HepG2 (cell line): ENCODE measurements at regions not wholly inside any gene's neighbourhood (a gene's known extent, or its start where the extent isn't known, plus 50 kb on each side); places are given as distances from the start of the nearest gene placed in this dataset.

ENCODE experiments used
- ATAC-seq: fragments of 200-7000 bp; cut with Tn5 transposase; 3 replicates; pipeline ENCODE4 v1.9.1; 2020; ENCODE audit warnings: mild to moderate bottlenecking, moderate library complexity
- BruUV-seq: library from RNA; stranded (reverse); fragments of 400-500 nt; replicated peaks from 2 replicates; lab custom pipeline; 2021; lab: Mats Ljungman, UMichigan
- CTCF ChIA-PET: fragments of 300-600 bp; formaldehyde crosslinking; extraction: SDS; loops from one replicate; lab custom pipeline; 2021; ENCODE audit warnings: low total read pairs, inconsistent platforms, low intra/inter-chr PET ratio; lab: Yijun Ruan, JAX
- POLR2A ChIA-PET: fragments of 350-600 bp; sonication (Branson Sonifier 250); formaldehyde crosslinking; loops from one replicate; lab custom pipeline; 2020; ENCODE audit warnings: antibody characterized with exemption, inconsistent platforms; lab: Yijun Ruan, JAX
- DNase-seq: peaks from one replicate; pipeline ENCODE4 v3.0.0-alpha.2; 2015; ENCODE audit warnings: low spot score
- FAIRE-seq: peaks from 3 replicates; lab custom pipeline; 2011; peaks lifted over from hg19 to GRCh38; lab: Jason Lieb, UNC
- H2AFZ ChIP-seq: one replicate; pipeline ENCODE4 v1.6.1; 2011; ENCODE audit warnings: low read length, inconsistent platforms
- H3K27ac ChIP-seq: fragments of 300-600 bp; 3 replicates; pipeline ENCODE4 v1.8.0; 2011; ENCODE audit warnings: mixed run types, mild to moderate bottlenecking, mixed read lengths, low read length, inconsistent platforms; ENCODE audit not compliant: insufficient read depth; ENCODE audit errors: extremely low read length
- H3K27me3 ChIP-seq, 2 experiments: fragments of 200-600 bp in 1 of 2; 2 replicates in 1 of 2; 3 replicates in 1 of 2; pipeline versions ENCODE4 v1.6.0 to v1.8.0; 2011; ENCODE audit warnings: low read length in 2 of 2, mild to moderate bottlenecking in 2 of 2, moderate library complexity in 2 of 2, inconsistent platforms in 1 of 2; ENCODE audit not compliant: insufficient read depth in 2 of 2, control insufficient read depth in 1 of 2
- H3K36me3 ChIP-seq, 2 experiments: fragments of 200-600 bp in 1 of 2; replicated peaks in 1 of 2; 2 replicates in 1 of 2; 3 replicates in 1 of 2; pipeline versions ENCODE4 v1.5.1 to v1.8.0; 2011; ENCODE audit warnings: low read length in 2 of 2, inconsistent platforms in 1 of 2; ENCODE audit not compliant: insufficient read depth in 2 of 2, control insufficient read depth in 1 of 2
- H3K4me1 ChIP-seq: 2 replicates; pipeline ENCODE4 v1.5.1; 2012; ENCODE audit warnings: low read length, inconsistent platforms; ENCODE audit not compliant: insufficient read depth
- H3K4me2 ChIP-seq: 2 replicates; pipeline ENCODE4 v1.6.0; 2011; ENCODE audit warnings: low read depth, low read length, inconsistent platforms
- H3K4me3 ChIP-seq, 3 experiments: fragments of 200-600 bp in 1 of 3; sonication (generic), shearing (Covaris generic) in 1 of 3; replicated peaks in 1 of 3; 2 replicates each; pipeline ENCODE4 v1.5.1; 2011 to 2016; ENCODE audit warnings: low read length in 3 of 3, inconsistent platforms in 2 of 3, low read depth in 2 of 3, mild to moderate bottlenecking in 2 of 3, control low read depth in 1 of 3, mixed read lengths in 1 of 3; ENCODE audit not compliant: insufficient read depth in 1 of 3
- H3K79me2 ChIP-seq: one replicate; pipeline ENCODE4 v1.6.1; 2011; ENCODE audit warnings: low read length, inconsistent platforms; ENCODE audit not compliant: insufficient read depth
- H3K9ac ChIP-seq: 2 replicates; pipeline ENCODE4 v1.6.0; 2011; ENCODE audit warnings: mild to moderate bottlenecking, low read depth, low read length, inconsistent platforms; ENCODE audit not compliant: insufficient read depth
- H3K9me3 ChIP-seq: 2 replicates; pipeline ENCODE4 v1.5.1; 2012; ENCODE audit warnings: mild to moderate bottlenecking, low read length
- H4K20me1 ChIP-seq: 2 replicates; pipeline ENCODE4 v1.6.0; 2011; ENCODE audit warnings: inconsistent platforms, mild to moderate bottlenecking, low read length, moderate library complexity; ENCODE audit not compliant: insufficient read depth
- CENPT ChIP-seq: sonication (generic); formaldehyde crosslinking; IDR thresholded peaks from 2 replicates; pipeline ENCODE4 v1.8.0; 2022; ENCODE audit warnings: low read depth, mild to moderate bottlenecking, moderate library complexity, missing genetic modification reagents
- DMAP1 ChIP-seq: IDR thresholded peaks from 2 replicates; pipeline ENCODE4 v1.6.1; 2016
- EEA1 ChIP-seq: sonication (generic); formaldehyde crosslinking; IDR thresholded peaks from 2 replicates; pipeline ENCODE4 v1.5.1; 2020; ENCODE audit warnings: mild to moderate bottlenecking, missing genetic modification reagents, borderline replicate concordance
- ETV5 ChIP-seq: IDR thresholded peaks from 2 replicates; pipeline ENCODE4 v1.6.1; 2018; ENCODE audit warnings: missing biosample characterization, missing genetic modification reagents, inconsistent platforms, borderline replicate concordance
- HMG20A ChIP-seq: IDR thresholded peaks from 2 replicates; pipeline ENCODE4 v1.6.1; 2016; ENCODE audit warnings: borderline replicate concordance
- MAFF ChIP-seq: IDR thresholded peaks from 2 replicates; pipeline ENCODE4 v1.6.1; 2011; ENCODE audit warnings: low read depth, low read length, improper control_type of control experiment
- NKX3-1 ChIP-seq: sonication (generic); formaldehyde crosslinking; IDR thresholded peaks from 2 replicates; pipeline ENCODE4 v1.5.0; 2020; ENCODE audit warnings: missing genetic modification reagents
- PPARG ChIP-seq: conservative IDR thresholded peaks from 2 replicates; pipeline ENCODE4 v1.6.1; 2016; ENCODE audit warnings: missing biosample characterization, missing genetic modification reagents
- REL ChIP-seq: sonication (generic); formaldehyde crosslinking; conservative IDR thresholded peaks from 2 replicates; pipeline ENCODE4 v1.8.0; 2022; ENCODE audit warnings: mild to moderate bottlenecking, missing genetic modification reagents, moderate library complexity
- SNRNP70 ChIP-seq: fragments of 200-400 bp; formaldehyde crosslinking; IDR thresholded peaks from 2 replicates; pipeline ENCODE4 v1.6.1; 2017; ENCODE audit warnings: mild to moderate bottlenecking, low read depth, low read length, moderate library complexity
- SRSF4 ChIP-seq: fragments of 200-400 bp; formaldehyde crosslinking; IDR thresholded peaks from one replicate; pipeline ENCODE4 v1.6.1; 2018; ENCODE audit warnings: mild to moderate bottlenecking, low read depth, low read length, moderate library complexity; ENCODE audit not compliant: poor library complexity, severe bottlenecking
- SRSF9 ChIP-seq: fragments of 200-400 bp; formaldehyde crosslinking; IDR thresholded peaks from 2 replicates; pipeline ENCODE4 v1.6.1; 2018; ENCODE audit warnings: borderline replicate concordance, mild to moderate bottlenecking, low read depth, low read length; ENCODE audit not compliant: insufficient read depth, poor library complexity, severe bottlenecking
- SRY ChIP-seq: sonication (generic); formaldehyde crosslinking; IDR thresholded peaks from 2 replicates; pipeline ENCODE4 v1.8.0; 2022; ENCODE audit warnings: mild to moderate bottlenecking, missing genetic modification reagents
- ZFP37 ChIP-seq: sonication (generic); formaldehyde crosslinking; IDR thresholded peaks from 2 replicates; pipeline ENCODE4 v1.4.0; 2020; ENCODE audit warnings: missing genetic modification reagents, borderline replicate concordance
- ZNF839 ChIP-seq: sonication (generic); formaldehyde crosslinking; IDR thresholded peaks from 2 replicates; pipeline ENCODE4 v1.4.0; 2020; ENCODE audit warnings: missing genetic modification reagents, mild to moderate bottlenecking, borderline replicate concordance
- in situ Hi-C: cut with HindIII; loops from 2 replicates; pipeline ENCODE4 v1.10.0; 2017; ENCODE audit warnings: low pct_unique_long_range_greater_than_20kb; ENCODE audit not compliant: extremely low pct_ligation_motif_present
- intact Hi-C: fragments of 100-400 bp; cut with micrococcal nuclease; formaldehyde crosslinking; loops from one replicate; pipeline ENCODE4 v1.10.0; 2022; ENCODE audit not compliant: unreplicated experiment
- TF ChIP-seq, protein P1 (sequence below): sonication (generic); formaldehyde crosslinking; IDR thresholded peaks from 2 replicates; pipeline ENCODE4 v1.4.0; 2020; ENCODE audit warnings: missing genetic modification reagents
- TF ChIP-seq, protein P2 (sequence below): sonication (generic); formaldehyde crosslinking; IDR thresholded peaks from 2 replicates; pipeline ENCODE4 v1.4.0; 2020; ENCODE audit warnings: missing genetic modification reagents

DNA sequence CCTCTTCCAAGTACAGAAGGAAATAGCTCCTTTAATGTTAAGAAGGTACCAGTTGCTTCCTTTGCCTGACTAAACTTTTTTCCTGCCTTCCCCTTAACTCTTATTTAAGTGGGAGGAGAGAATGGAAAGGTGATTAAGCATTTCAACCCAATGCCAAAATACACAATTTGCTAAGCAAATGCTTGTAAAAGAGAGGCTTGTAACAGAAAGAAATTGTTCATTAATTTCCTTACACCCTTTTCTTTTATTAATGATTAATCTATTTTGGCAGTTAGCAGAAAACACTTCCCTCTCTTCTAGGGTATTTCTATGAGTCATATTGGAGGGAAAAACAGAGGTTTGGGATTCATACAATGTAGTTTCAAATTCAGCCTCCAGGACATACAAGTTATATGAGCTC, 427.6 kb upstream of the FAT3 start:
- no peak overlapping the region for H3K27ac ChIP-seq

More for the DNA sequence above, 427.6 kb upstream of the FAT3 start:
- Histone ChIP-seq H3K9ac (no peak overlapping the region), H4K20me1 (no peaks in the 10 kb centered on the region), H3K27me3 (no peaks in the 10 kb centered on the region), H2AFZ (no peak overlapping the region), H3K4me3 (no peak overlapping the region), H3K4me2 (no peak overlapping the region), H3K9me3 (0 out of 2 replicates have a peak, but pooled peaks cover 9% of the 10 kb centered on the region), H3K4me1 (no peaks in the 10 kb centered on the region), H3K36me3 (no peaks in the 10 kb centered on the region), H3K79me2 (no peaks in the 10 kb centered on the region)
- POLR2A ChIA-PET: no interaction called here
- CTCF ChIA-PET: no interaction called here
- BruUV-seq: no TSS peak
- FAIRE-seq (no peak), DNase-seq (no peak), ATAC-seq (no peak)
- intact Hi-C loops (no loop called here), in situ Hi-C loops (no loop called here)
- no peak for TF ChIP-seq EEA1 (CRISPR knock-in tag)
- no peak for TF ChIP-seq CENPT (CRISPR knock-in tag)
- TF ChIP-seq ZFP37 (CRISPR knock-in tag): no peak
- no peak for TF ChIP-seq SRY
- TF ChIP-seq MAFF: no peak
- TF ChIP-seq ETV5 (CRISPR knock-in tag): no peak
- TF ChIP-seq, protein P1, sequence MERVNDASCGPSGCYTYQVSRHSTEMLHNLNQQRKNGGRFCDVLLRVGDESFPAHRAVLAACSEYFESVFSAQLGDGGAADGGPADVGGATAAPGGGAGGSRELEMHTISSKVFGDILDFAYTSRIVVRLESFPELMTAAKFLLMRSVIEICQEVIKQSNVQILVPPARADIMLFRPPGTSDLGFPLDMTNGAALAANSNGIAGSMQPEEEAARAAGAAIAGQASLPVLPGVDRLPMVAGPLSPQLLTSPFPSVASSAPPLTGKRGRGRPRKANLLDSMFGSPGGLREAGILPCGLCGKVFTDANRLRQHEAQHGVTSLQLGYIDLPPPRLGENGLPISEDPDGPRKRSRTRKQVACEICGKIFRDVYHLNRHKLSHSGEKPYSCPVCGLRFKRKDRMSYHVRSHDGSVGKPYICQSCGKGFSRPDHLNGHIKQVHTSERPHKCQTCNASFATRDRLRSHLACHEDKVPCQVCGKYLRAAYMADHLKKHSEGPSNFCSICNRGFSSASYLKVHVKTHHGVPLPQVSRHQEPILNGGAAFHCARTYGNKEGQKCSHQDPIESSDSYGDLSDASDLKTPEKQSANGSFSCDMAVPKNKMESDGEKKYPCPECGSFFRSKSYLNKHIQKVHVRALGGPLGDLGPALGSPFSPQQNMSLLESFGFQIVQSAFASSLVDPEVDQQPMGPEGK: no peak
- TF ChIP-seq SRSF4: no peak
- TF ChIP-seq REL: no peak
- TF ChIP-seq, protein P2, sequence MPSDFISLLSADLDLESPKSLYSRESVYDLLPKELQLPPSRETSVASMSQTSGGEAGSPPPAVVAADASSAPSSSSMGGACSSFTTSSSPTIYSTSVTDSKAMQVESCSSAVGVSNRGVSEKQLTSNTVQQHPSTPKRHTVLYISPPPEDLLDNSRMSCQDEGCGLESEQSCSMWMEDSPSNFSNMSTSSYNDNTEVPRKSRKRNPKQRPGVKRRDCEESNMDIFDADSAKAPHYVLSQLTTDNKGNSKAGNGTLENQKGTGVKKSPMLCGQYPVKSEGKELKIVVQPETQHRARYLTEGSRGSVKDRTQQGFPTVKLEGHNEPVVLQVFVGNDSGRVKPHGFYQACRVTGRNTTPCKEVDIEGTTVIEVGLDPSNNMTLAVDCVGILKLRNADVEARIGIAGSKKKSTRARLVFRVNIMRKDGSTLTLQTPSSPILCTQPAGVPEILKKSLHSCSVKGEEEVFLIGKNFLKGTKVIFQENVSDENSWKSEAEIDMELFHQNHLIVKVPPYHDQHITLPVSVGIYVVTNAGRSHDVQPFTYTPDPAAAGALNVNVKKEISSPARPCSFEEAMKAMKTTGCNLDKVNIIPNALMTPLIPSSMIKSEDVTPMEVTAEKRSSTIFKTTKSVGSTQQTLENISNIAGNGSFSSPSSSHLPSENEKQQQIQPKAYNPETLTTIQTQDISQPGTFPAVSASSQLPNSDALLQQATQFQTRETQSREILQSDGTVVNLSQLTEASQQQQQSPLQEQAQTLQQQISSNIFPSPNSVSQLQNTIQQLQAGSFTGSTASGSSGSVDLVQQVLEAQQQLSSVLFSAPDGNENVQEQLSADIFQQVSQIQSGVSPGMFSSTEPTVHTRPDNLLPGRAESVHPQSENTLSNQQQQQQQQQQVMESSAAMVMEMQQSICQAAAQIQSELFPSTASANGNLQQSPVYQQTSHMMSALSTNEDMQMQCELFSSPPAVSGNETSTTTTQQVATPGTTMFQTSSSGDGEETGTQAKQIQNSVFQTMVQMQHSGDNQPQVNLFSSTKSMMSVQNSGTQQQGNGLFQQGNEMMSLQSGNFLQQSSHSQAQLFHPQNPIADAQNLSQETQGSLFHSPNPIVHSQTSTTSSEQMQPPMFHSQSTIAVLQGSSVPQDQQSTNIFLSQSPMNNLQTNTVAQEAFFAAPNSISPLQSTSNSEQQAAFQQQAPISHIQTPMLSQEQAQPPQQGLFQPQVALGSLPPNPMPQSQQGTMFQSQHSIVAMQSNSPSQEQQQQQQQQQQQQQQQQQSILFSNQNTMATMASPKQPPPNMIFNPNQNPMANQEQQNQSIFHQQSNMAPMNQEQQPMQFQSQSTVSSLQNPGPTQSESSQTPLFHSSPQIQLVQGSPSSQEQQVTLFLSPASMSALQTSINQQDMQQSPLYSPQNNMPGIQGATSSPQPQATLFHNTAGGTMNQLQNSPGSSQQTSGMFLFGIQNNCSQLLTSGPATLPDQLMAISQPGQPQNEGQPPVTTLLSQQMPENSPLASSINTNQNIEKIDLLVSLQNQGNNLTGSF (CRISPR knock-in tag): no peak
- TF ChIP-seq ZNF839 (CRISPR knock-in tag): no peak
- no peak for TF ChIP-seq NKX3-1
- no peak for TF ChIP-seq DMAP1 (CRISPR knock-in tag)
- TF ChIP-seq SRSF9: no peak
- TF ChIP-seq SNRNP70: no peak
- TF ChIP-seq HMG20A: no peak
- no peak for TF ChIP-seq PPARG (CRISPR knock-in tag)
